Parathyroid adenoma (tissue), 2 donors: ENCODE measurements at regions not wholly inside any gene's neighbourhood (a gene's known extent, or its start where the extent isn't known, plus 50 kb on each side); places are given as distances from the start of the nearest gene placed in this dataset.
A peak's percentile ranks its signal among the peaks of the same experiment; 100 is the strongest.

Experiments used
- H2AFZ ChIP-seq: fragments of 300-600 bp; sonication (generic); one replicate; pipeline ENCODE4 v1.7.0; 2017; ENCODE audit warnings: antibody characterized with exemption, mild to moderate bottlenecking
- H3K27ac ChIP-seq: fragments of 300-600 bp; sonication (generic); one replicate; pipeline ENCODE4 v1.7.0; 2017
- H3K27me3 ChIP-seq: fragments of 300-600 bp; sonication (generic); one replicate; pipeline ENCODE4 v1.7.0; 2017; ENCODE audit warnings: low read length; ENCODE audit not compliant: control insufficient read depth, insufficient read depth
- H3K36me3 ChIP-seq: fragments of 300-600 bp; sonication (generic); one replicate; pipeline ENCODE4 v1.7.0; 2017; ENCODE audit warnings: low read length; ENCODE audit not compliant: control insufficient read depth, insufficient read depth
- H3K4me1 ChIP-seq: fragments of 300-600 bp; sonication (generic); one replicate; pipeline ENCODE4 v1.7.0; 2017; ENCODE audit warnings: control low read depth
- H3K4me2 ChIP-seq: fragments of 300-600 bp; sonication (generic); one replicate; pipeline ENCODE4 v1.7.0; 2017; ENCODE audit warnings: low read length
- H3K4me3 ChIP-seq: fragments of 300-600 bp; sonication (generic); one replicate; pipeline ENCODE4 v1.7.0; 2017; ENCODE audit warnings: low read depth, low read length
- H3K79me2 ChIP-seq: fragments of 300-600 bp; sonication (generic); one replicate; pipeline ENCODE4 v1.7.0; 2017; ENCODE audit warnings: control low read depth
- H3K9ac ChIP-seq: fragments of 300-600 bp; sonication (generic); one replicate; pipeline ENCODE4 v1.7.0; 2017; ENCODE audit warnings: mild to moderate bottlenecking
- H3K9me3 ChIP-seq: fragments of 300-600 bp; sonication (generic); one replicate; pipeline ENCODE4 v1.7.0; 2017; ENCODE audit warnings: low read length; ENCODE audit not compliant: control insufficient read depth
- TF ChIP-seq, protein P1 (sequence below): fragments of 300-600 bp; sonication (generic); IDR thresholded peaks from one replicate; pipeline ENCODE4 v1.7.0; 2017; ENCODE audit warnings: antibody characterized with exemption, mild to moderate bottlenecking
- donor health status: primary hyperparathyroidism.

DNA sequence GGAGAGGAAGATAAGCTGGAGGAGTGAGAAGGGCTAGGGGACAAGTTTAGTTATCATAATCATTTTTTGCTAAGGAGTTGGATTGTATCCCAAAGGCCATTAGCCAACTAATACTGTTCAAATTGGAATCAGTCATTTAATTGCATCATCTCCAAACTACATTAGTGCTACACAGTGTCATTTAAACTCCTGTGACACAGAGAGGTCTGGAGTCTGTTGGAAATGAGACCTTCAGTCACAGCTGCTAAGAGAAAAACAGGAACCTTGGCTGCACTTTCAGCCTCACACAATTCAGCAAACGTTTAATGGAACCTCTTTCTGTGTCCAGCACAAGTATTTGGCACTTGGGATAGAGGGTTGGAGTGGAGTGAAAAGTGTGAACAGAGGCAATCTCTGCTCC is 175.5 kb upstream of the MGAT5 start:
- H3K9ac ChIP-seq, result no peak overlapping the region
- H3K4me1 ChIP-seq, result no peaks in the 10 kb centered on the region
- H3K27me3 ChIP-seq, result no peaks in the 10 kb centered on the region
- H3K9me3 ChIP-seq, result no peaks in the 10 kb centered on the region
- H3K36me3 ChIP-seq, result no peaks in the 10 kb centered on the region
- no peak overlapping the region for H2AFZ ChIP-seq
- no peak overlapping the region for H3K4me2 ChIP-seq
- no peak overlapping the region for H3K4me3 ChIP-seq
- TF ChIP-seq, protein P1, sequence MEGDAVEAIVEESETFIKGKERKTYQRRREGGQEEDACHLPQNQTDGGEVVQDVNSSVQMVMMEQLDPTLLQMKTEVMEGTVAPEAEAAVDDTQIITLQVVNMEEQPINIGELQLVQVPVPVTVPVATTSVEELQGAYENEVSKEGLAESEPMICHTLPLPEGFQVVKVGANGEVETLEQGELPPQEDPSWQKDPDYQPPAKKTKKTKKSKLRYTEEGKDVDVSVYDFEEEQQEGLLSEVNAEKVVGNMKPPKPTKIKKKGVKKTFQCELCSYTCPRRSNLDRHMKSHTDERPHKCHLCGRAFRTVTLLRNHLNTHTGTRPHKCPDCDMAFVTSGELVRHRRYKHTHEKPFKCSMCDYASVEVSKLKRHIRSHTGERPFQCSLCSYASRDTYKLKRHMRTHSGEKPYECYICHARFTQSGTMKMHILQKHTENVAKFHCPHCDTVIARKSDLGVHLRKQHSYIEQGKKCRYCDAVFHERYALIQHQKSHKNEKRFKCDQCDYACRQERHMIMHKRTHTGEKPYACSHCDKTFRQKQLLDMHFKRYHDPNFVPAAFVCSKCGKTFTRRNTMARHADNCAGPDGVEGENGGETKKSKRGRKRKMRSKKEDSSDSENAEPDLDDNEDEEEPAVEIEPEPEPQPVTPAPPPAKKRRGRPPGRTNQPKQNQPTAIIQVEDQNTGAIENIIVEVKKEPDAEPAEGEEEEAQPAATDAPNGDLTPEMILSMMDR, result no peak
- no peaks in the 10 kb centered on the region for H3K79me2 ChIP-seq
- H3K27ac ChIP-seq, result no peak overlapping the region

DNA sequence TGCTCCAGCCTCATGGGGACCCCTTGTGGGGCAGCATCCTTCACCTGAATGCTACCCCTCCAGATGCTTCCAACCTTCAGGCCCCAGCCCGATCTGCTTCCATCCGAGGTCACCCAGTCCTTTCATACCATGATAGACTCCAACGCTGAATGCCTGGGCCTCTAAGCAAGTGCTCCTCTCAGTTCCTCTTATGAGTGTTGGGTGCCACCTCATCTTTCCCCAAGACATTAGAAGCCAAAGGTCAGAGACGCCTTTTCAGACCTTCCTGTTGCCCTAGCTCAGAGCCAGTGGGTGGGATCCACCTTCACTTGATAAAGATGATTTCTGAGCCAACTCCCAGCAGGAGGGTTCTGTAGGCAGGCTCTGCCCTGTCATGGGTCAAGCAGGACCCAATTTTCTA is 174.5 kb upstream of the MGAT5 start:
- no peak overlapping the region for H2AFZ ChIP-seq

DNA sequence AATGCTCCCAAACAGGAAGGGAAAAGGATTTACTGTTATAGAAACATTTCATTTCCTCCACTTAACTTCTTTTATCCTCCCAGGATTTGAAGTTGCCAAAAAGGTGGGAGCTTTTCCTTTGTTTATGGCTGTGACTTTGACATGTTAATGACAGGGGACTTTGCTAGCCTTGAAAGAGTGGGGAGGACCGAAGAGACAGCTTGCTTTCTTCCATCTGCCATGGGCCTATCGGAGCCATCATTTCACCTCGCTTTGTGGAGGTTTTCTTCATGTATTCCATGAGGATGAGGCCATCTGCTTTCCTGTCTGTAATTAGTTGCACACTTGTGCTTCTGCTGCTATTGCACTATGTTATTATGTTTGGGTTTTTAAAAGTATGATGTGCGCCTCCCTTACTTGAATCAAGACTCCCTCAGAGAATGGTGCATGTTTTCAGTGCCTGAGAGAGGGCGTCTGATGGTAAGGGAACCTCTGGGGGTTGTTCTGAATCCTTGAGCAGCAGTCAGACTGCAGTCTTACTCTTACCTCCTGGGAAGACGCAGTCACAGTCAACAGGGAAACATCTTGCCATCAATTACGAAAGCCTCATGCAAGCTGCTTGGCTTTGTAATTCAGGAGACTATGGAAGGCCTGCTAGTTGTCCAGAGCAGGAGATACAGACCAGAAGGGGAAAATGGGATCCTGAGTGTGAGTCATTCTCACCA is 173.3 kb upstream of the MGAT5 start:
- TF ChIP-seq, protein P1, result no peak
- H3K36me3 ChIP-seq, result no peaks in the 10 kb centered on the region
- H3K27ac ChIP-seq, result no peak overlapping the region
- peak overlapping the region; percentile 28 for H2AFZ ChIP-seq
- no peaks in the 10 kb centered on the region for H3K4me1 ChIP-seq
- H3K4me3 ChIP-seq, result no peak overlapping the region
- H3K27me3 ChIP-seq, result no peaks in the 10 kb centered on the region
- no peak overlapping the region for H3K4me2 ChIP-seq
- H3K9ac ChIP-seq, result no peak overlapping the region
- no peaks in the 10 kb centered on the region for H3K9me3 ChIP-seq
- H3K79me2 ChIP-seq, result no peaks in the 10 kb centered on the region

More for the DNA sequence above, 174.5 kb upstream of the MGAT5 start:
- no peaks in the 10 kb centered on the region for H3K79me2 ChIP-seq
- no peak overlapping the region for H3K27ac ChIP-seq
- TF ChIP-seq, protein P1, result no peak
- no peak overlapping the region for H3K4me2 ChIP-seq
- H3K36me3 ChIP-seq, result no peaks in the 10 kb centered on the region
- no peak overlapping the region for H3K9ac ChIP-seq
- H3K27me3 ChIP-seq, result no peaks in the 10 kb centered on the region
- H3K4me1 ChIP-seq, result no peaks in the 10 kb centered on the region
- no peaks in the 10 kb centered on the region for H3K9me3 ChIP-seq
- no peak overlapping the region for H3K4me3 ChIP-seq

DNA sequence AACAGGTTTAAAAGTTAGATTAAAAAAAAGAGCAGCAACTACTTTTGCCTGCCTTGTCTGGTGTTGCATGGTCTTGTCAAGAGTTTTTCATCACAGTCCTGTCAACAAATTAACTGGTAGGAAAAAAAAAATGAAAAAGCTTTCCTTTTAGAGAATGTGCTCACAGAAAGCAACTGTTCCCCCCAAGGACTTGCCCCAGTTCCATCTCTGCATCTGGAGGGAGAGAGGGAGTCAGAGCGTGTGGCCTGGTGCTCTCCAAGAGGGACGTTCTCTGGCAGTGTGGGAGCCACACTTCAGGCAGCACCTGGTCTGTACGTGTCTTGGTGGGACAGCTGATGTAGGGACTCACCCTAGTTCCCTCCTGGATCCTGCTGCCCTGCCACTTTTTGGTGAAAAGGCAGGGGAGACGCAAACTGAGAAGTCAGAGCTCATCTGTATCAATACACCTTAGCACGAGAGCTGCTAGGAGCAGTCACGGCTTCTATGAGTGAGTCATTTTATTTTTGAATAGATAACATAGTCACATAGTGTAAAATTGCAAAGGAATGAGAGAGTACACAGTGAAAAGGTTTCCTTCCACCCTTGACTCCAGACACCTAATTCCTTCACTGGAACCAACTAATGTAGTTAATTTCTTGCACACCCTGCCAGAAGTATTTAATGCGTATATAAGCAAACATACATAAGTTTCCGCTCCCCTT is 172.5 kb upstream of the MGAT5 start:
- no peak overlapping the region for H3K4me2 ChIP-seq
- H3K27ac ChIP-seq, result no peak overlapping the region
- TF ChIP-seq, protein P1, result no peak
- no peak overlapping the region for H2AFZ ChIP-seq
- no peaks in the 10 kb centered on the region for H3K9me3 ChIP-seq
- H3K79me2 ChIP-seq, result no peaks in the 10 kb centered on the region
- no peak overlapping the region for H3K9ac ChIP-seq
- no peaks in the 10 kb centered on the region for H3K27me3 ChIP-seq
- H3K36me3 ChIP-seq, result no peaks in the 10 kb centered on the region
- H3K4me3 ChIP-seq, result no peak overlapping the region
- no peaks in the 10 kb centered on the region for H3K4me1 ChIP-seq
